NCI-H2171 (cell line): ENCODE measurements at regions not wholly inside any gene's neighbourhood (a gene's known extent, or its start where the extent isn't known, plus 50 kb on each side); places are given as distances from the start of the nearest gene placed in this dataset.

ENCODE experiments used
- DNase-seq: peaks from one replicate; lab custom pipeline; 2025; lab: John Stamatoyannopoulos, UW

DNA sequence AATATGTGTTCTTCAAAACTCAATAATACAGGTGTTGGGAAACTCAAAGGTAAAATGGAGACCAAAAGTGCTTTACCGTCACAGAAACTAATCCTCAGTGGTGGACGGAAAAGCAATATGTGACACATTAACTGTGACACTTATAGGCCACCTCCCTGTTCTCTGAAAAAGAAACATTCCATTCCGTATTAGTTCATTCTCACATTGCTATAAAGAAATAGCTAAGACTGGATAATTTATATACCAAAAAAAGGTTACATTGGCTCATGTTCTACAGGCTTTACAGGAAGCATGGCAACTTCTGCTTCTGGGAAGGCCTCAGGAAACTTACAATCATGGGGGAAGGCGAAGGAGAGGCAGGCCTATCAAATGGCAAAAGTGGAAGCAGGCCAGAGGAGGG, 435.3 kb upstream of the HTR2A start:
- DNase-seq = no peak

DNA sequence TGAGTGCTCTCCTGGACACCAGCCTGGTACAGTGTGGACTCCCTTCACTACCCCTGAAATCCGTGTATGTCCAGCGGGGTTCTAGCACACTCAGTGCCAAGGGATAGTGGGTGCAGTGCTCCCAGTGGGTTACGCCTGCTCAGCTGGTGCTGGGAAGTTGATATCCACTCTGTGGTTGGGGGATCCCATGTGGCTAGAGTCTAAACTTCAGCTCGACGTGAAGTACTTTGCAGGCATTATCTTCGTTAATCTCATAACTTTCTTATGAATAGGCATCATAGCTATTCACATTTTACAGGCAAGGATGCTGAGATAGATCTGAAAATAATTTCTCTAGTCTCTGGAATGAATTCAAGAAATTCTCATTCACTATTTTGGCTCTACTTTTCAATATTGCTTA, 433.2 kb upstream of the HTR2A start:
- no peak for DNase-seq

DNA sequence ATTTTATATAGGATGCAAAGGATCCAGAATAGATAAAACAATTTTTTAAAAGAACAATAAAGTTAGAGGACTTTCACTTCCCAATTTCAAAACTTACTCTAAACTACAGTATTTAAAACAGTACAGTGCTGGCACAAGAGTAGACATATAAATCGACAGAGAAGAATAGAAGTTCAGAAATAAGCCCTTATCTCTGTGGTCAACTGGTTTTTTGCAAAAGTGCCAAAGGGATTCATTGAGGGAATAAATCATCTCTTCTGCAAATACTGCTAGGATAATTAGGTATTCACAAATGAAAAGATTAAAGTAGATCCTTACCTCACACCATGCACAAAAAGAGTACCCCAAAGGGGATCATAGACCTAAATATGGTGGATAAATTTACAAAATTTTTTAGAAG, 431.0 kb upstream of the HTR2A start:
- no peak for DNase-seq

DNA sequence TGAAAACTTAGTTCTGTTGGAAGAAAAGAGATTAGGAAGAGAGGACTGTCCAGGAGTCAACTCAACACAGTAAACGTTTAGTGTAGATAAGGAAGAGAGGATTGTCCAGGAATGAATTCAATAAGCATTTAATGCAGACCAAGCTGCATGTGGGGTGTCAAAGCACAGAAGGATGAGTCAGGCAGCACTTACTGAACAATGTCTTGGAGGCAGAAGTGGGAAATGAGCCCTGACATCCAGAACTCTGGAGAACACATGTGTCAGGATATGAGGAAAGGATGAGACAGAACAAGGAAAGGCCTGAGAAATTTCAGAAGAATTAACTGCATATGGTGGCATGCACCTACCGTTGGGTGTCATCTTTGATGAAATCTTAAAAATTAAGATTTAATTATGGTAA, 429.2 kb upstream of the HTR2A start:
- no peak for DNase-seq

DNA sequence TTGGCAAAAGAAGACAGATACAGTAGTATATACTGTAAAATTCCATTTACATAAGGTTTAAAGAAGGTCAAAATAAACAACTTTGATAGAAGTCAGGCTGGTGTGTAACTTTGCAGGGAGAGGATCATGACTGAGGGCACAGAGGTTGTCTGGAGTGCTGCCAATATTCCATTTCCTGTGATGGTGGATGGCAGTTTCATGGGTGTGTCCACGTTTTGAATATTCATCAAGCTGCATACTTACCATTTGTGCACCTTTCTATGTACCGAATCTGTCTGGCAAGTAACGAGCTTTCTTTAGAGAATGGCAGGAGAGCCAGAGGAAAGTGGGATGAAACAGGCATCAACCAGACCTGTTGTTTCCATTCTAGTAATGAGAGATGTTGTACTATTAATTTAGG, 420.5 kb upstream of the HTR2A start:
- no peak for DNase-seq

DNA sequence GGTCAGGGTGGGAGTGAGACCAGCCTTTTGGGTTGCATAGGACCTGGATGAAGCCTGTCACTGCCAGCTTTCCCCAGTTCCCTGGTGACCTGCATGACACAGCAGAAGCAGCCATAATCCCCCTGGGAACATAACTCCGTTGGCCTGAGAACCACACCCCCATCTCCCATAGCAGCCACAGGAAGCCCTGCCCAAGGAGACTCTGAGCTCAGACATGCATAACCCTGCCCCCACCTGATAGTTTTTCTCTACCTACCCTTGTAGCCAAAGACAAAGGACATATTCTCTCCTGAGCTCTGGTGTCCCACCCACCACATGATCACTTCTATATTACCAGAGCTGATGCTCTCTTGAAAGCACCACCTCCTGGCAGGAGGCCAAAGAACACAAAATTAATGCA, 413.5 kb upstream of the HTR2A start:
- no peak for DNase-seq

DNA sequence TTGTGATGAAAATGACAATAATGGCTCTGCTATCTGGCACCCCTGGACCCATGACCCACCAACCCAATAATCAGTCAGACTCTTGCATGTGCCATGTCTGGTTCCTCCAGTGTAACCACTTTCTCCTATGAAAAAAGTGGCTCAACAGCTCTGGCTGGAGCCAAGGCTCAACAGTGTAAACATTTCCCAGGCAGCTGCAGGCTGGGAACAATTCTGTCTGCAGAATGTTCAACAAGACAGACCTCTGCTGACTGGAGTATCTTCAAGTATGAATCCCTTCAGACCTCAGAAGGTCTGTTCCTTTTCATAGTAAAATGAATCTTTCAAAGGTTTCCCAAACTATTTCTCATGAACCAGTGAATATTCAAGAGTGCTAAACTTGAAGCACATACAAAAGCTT, 410.1 kb upstream of the HTR2A start:
- no peak for DNase-seq

DNA sequence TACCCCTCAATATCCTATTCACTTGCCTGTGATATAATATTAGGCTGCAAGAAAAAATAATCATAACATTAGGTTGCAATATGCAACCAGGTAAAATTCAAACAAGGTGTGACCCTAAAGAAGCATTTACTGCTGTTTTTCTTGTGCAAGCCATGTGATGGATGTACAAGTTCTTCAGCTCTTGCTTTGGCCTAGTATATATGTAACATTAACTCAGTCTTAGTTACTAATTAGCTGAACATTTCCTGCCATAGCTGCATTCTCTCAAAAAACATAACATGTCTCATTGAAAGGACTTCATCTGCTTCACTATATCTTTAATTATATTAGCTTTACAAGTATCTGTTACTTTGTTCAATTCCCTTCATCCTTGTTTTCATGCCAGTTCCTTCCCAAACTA, 406.8 kb upstream of the HTR2A start:
- no peak for DNase-seq

DNA sequence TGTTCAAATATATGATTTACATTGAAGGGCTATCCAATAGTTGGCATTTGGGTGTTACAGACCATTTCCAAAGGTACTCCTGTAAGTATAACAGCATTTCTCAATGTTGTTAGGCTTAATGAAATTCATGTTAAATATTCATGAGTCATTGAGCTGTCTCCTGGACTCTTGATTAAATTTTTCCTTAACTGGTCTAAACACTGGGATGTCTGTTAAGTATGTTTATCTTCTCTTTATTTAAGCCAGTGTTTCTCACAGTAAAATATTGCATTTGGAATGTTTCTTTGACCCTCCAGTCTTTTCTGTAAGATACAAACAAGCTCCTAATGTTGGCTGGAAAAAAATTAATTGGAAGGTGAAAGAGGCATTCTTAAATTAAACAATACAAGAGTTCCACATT, 402.5 kb upstream of the HTR2A start:
- DNase-seq = no peak

DNA sequence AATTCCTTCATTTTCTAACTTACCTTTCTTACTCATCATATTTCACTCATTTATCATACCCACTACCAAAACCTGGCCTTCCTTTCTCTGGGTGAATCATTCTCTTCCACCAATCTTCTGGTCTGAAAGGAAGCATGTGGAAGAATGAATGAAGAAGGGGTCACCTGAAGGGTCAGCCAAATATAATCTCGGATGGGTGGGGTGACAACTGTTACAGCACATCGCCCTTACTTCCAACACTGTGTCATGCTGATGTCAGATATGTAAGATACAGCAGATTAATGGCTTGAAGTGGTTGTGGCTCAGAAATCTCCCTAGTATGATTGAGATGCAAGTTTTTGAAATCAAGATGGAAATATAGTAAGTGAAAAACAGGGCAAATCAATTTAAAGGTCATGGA, 401.7 kb upstream of the HTR2A start:
- DNase-seq = no peak

DNA sequence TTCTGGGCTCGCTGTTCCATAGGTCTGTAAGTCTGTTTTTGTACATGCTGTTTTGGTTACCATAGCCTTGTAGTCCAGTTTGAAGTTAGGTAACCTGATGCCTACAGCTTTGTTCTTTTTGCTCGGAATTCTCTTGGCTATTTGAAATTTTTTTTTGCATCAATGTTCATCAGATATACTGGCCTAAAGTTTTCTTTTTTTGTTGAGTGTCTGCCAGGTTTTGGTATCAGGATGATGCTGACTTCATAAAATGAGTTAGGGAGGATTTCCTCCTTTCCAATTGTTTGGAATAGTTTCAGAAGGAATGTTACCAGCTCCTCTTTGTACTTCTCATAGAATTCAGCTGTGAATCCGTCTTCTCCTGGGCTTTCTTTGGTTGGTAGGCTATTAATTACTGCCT, 397.8 kb upstream of the HTR2A start:
- no peak for DNase-seq

DNA sequence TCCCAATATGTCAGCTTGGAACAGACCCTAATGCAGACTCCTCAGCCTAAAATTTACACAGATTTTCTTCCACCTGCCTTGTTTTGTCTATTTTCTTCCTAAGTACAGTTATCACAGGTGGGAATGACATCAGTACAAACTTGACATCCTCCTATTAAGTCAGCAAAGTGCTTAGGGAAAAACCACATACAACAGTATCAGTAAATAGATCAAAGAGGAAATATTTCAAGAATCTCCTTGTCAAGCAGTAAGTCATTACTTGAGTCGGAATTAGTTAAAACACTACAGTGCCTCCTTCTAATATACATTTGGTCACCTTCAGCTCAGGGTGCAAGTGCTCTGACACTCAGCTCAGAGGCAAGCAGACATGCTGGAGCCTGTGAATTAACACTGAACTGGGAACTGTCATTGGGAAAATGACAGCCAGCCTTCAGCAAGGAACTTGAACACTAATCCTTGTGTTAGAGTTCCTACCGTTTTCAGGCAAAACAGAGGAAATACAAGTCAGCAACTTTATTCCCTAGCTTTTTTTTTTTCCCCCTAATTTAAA, 394.3 kb upstream of the HTR2A start:
- DNase-seq = no peak

DNA sequence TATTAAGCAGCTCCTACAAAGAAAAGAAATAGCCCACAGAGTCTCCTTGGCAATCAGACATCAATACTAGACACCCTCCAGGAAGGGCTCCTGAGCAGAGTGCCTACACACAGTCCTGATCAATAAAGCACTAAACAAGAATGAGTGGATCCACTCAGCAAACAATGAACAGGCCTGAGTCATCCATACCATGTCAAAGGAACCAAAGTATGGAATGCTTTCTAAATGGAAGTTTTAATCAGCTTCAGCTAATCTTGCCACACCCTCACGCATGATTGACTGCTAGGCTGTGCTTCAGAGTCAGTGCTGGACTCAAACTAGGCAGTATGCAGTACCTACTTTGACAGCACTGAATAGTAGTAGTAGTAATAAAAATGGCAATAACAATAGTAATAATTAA, 392.7 kb upstream of the HTR2A start:
- no peak for DNase-seq

DNA sequence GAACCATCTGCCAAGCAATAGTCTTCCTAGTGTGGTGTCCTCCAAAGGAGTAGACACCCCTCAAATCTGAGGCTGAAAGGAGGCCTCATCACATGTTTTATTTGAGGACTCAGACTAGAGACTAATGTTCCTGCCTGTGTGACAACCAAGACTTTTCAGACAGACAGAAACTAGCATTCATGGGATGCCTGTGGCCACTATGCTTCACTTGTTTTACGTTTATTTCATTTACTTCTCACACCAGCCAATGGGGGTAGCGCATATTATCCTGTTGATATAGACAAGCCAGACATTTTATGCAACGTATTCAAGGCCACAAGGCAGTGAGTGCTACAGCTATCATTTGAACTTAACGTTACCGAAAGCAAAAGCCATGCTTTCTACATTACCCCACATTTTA, 391.7 kb upstream of the HTR2A start:
- DNase-seq = no peak

DNA sequence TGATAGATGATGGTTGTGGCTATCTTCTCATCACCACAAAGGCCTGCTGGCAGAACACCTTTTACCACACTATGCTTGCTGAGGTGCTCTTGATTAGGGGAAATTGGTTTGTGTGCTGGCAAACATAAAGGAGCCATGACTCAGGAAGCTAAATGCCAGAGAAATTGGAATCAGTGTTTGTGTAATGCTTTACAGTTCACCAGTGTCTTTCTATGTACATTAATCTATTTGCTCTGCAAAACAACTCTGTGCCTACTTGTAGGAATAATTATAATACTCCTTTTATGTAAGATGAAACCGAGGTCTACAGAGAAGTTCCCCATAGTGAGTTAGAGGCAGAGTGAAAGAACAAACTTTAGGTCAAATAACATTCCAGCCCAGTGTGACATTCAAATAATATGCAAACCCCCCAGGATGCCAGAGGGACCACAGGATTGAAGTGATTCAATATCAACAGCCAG, 390.5 kb upstream of the HTR2A start:
- DNase-seq = no peak

DNA sequence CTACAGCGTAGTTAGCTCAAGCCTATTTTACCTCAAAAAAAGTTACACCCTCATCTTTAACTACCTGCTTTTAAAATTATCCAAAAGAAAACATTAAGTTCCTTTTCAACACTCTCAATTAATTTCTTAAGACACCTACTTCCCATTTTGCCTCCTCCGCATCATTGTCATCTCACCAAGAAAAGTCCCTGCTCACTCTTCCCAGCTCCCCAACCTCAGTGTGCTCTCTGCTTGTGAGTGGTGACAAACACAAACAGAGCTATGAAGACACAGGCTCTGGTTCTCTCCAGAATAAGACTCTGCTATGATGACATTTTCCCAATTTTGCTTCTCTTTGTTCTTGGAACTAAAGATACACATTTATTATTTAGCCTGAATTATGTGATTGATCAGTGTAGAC, 385.1 kb upstream of the HTR2A start:
- DNase-seq = no peak

DNA sequence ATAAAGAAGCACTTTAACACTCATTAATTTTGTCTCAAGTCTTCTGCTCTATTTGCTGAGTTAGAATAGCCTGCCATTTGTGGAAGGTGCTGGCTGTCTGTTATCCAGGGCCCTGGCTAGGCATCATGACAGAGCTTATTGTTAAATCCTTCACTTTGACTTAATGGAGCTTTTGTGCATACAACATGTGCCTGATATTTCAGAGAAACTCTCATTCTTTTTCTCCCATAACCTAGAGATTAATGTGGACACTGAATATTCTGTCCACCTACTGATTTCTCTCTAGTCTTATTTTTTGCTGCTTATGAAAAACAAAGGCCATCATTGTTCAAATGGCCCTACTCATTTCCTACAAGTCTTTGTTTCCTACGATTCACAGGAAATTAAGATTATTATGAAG, 383.1 kb upstream of the HTR2A start:
- DNase-seq = no peak

DNA sequence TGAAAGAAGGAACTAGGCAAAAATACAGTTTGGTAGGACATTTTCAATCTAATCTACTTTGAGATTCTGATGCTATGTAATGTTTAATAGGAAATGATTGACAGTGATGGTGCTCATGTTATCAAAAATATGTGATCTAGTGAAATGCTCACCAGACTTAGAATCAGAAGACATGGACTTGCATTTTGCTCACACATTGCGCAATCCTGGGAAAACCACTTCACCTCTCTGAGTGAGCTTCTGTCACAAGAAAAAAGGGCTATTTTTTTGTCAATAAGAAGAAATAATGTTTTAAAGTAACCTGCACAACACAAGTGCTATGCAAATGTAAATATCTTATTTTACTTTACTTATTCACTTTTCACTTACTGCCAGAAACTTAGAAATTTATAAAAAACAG, 380.9 kb upstream of the HTR2A start:
- no peak for DNase-seq

DNA sequence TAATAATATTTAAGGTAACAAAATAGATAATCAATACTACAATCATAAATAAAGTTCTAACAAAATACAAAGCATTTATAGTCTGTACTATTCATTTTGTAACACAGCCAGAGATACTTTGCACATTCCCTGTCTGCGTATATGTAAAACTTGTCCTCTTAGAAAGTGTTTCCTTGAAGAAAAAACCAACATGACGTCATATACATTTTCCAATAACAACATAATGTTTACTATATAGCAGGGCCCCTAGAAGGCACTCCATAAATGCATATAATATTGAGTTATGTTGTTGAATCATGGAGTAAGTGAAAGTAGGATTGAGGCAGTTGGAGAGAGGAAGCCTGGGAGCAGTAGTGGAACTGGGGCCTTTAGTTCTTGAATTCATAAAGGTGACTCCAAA, 371.4 kb upstream of the HTR2A start:
- no peak for DNase-seq

DNA sequence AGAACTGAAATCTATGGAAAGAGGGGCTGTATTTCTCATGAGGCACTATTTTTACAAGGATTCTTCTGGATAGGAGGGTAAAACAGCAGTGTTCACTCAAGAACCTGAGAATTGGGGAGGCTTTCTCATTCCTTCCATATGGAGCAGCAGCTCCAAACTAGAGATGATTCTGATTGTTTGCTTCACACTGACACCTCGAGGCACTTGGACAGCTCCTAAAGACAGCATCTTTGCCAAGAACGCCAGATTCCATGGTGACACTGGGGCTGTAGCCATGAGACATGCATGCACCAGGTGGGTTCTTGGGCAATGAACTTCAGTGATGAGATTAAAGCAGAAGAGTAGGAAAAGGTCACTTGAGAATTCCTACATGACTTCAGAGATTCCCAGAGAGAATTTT, 361.5 kb upstream of the HTR2A start:
- no peak for DNase-seq

DNA sequence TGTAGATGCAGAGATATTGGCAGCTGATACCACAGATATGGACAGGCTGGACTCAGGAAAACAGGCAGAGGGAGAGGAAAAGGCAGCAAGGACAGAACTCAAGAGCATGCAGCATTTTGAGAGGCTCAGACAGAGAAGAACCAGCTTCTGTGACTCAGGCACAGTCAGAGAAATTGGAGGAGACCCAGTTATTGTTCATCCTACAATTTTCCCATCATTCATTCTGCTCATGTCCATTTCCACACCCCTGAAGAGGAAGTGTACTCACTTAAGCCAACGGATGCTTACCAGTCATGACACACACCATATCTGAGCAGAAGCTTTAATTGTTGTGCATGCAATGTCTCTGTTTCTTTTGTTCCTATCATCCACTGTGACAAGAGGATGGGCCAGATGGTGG, 359.8 kb upstream of the HTR2A start:
- DNase-seq = no peak

DNA sequence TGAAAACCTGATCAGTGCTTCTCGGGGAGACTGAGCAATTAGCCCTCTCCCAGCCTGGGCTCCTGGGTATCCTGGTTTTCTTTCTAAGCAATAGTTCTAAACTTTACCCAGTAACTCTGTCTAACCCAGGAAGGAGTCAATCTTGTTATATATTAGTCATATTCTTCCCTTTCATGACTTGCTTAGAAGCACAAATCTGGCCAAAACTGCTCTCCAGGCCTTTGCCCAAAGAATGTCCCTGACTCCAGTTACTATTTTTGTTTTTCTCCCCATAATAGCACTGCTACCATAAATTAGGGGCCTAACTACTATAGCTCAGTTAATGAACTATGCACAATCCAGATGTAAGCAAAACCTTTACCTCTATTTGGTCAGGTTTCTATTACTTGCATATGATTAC, 355.8 kb upstream of the HTR2A start:
- no peak for DNase-seq

DNA sequence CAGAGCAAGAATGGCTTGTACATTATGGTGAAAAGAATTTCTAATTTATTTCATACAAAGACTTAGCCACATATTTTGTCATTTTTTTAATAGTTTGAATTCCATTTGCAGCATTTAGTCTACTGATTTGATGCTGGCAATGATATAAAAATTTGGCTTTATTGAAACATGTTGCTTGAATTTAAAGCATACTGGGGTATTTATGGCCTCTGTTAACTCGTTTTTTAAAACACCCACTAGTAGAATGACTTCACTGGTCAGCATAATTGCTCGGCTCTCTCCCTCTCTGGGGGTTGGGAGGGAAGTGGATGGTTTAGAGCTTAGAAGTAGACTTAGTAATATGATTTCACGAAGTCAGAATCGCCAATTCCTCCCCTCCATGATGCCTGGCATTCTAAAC, 354.9 kb upstream of the HTR2A start:
- DNase-seq = no peak

DNA sequence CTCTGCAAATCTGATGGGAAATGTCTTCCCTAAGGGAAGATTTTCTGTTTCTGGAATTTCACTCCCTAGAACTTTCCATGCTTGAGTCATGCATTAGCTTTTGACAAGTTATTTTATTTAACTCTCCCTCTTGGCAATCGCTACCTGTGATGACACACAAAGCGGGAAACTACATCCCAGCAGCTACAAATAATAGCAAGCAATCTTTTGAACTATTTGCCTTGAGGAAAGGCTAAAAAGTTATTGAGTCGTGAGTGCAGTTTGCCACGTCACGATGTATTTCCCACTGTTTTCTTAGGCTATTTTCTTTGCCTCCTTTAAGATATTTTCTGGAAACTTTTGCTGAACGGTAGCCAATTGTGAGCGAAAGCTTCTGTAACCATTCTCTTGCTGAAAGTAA, 353.3 kb upstream of the HTR2A start:
- no peak for DNase-seq

DNA sequence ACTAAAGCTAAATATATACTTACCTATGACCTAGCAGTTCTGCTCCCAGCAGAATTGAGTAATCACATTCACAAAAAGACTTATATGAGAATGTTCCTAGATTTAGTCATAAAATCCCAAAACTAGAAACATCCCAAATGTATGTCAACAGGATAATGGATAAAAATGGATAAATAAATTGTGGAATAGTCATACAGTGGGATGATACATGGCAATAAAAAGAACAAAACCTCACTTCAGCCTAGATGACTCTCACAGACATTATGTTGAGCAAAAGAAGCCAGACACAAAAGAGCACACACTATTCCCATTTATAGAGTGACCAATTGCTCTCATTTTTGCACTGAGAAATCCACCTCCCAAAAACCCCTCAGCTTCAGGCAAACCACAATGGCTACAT, 352.4 kb upstream of the HTR2A start:
- DNase-seq = no peak
